HCT116 (cell line): ENCODE measurements at regions not wholly inside any gene's neighbourhood (a gene's known extent, or its start where the extent isn't known, plus 50 kb on each side); places are given as distances from the start of the nearest gene placed in this dataset.

Source experiments
- ATAC-seq: fragments of 200-7000 bp; cut with Tn5 transposase; 2 replicates; pipeline ENCODE4 v1.9.1; 2020; ENCODE audit warnings: mild to moderate bottlenecking, moderate library complexity
- BruUV-seq: library from RNA; stranded (reverse); fragments of 400-500 nt; replicated peaks from 2 replicates; lab custom pipeline; 2021; lab: Mats Ljungman, UMichigan
- CTCF ChIA-PET: fragments of 300-600 bp; sonication (Branson Sonifier 250); formaldehyde crosslinking; loops from one replicate; lab custom pipeline; 2021; ENCODE audit warnings: antibody characterized with exemption; lab: Charles Lee
- POLR2A ChIA-PET: fragments of 300-600, 350-600 bp; sonication (Branson Sonifier 250); formaldehyde crosslinking; loops from one replicate; lab custom pipeline; 2021; ENCODE audit warnings: antibody characterized with exemption; lab: Charles Lee
- RAD21 ChIA-PET, 2 experiments: fragments of 300-600 bp; sonication (Branson Sonifier 250); formaldehyde crosslinking; loops; one replicate each; lab custom pipeline; 2023; ENCODE audit warnings: low total read pairs in 2 of 2; ENCODE audit not compliant: uncharacterized antibody in 2 of 2, unreplicated experiment in 2 of 2, low non-redundant PET in 1 of 2; lab: Charles Lee
- DNase-seq: peaks from one replicate; pipeline ENCODE4 v3.0.0-alpha.2; 2010; ENCODE audit warnings: low read depth, low spot score
- H2AFZ ChIP-seq: fragments of 200-600 bp; shearing (Covaris generic), sonication (generic); 2 replicates; pipeline ENCODE4 v1.6.1; 2017; ENCODE audit warnings: low read depth, mixed run types, mixed read lengths, antibody characterized with exemption, low read length; ENCODE audit not compliant: poor library complexity, severe bottlenecking
- H3K27ac ChIP-seq: 2 replicates; pipeline ENCODE4 v1.5.1; 2012; ENCODE audit warnings: low read depth, low read length
- H3K27me3 ChIP-seq: fragments of 200-600 bp; sonication (generic); 2 replicates; pipeline ENCODE4 v1.6.1; 2016; ENCODE audit warnings: mixed run types, low read length, mixed read lengths; ENCODE audit not compliant: insufficient read depth
- H3K36me3 ChIP-seq, 2 experiments: fragments of 200-500 bp in 1 of 2; fragments of 200-600 bp in 1 of 2; sonication (Bioruptor generic) in 1 of 2; sonication (generic) in 1 of 2; 2 replicates each; pipeline versions ENCODE4 v1.5.1 to v1.6.1; 2014 to 2016; ENCODE audit warnings: low read length in 2 of 2, inconsistent platforms in 1 of 2, mixed read lengths in 1 of 2, mixed run types in 1 of 2; ENCODE audit not compliant: insufficient read depth in 2 of 2, control insufficient read depth in 1 of 2
- H3K4me1 ChIP-seq, 2 experiments: fragments of 200-600 bp in 1 of 2; sonication (generic) in 1 of 2; 2 replicates each; pipeline versions ENCODE4 v1.5.1 to v1.6.1; 2012 to 2017; ENCODE audit warnings: low read length in 2 of 2, inconsistent platforms in 1 of 2, mild to moderate bottlenecking in 1 of 2, mixed read lengths in 1 of 2, mixed run types in 1 of 2, moderate library complexity in 1 of 2; ENCODE audit not compliant: insufficient read depth in 2 of 2, control insufficient read depth in 1 of 2
- H3K4me2 ChIP-seq: fragments of 200-600 bp; sonication (generic); 2 replicates; pipeline ENCODE4 v1.6.1; 2017; ENCODE audit warnings: mixed run types, low read length, mixed read lengths
- H3K4me3 ChIP-seq, 2 experiments: fragments of 200-600 bp in 1 of 2; sonication (generic) in 1 of 2; replicated peaks in 1 of 2; 2 replicates each; pipeline ENCODE4 v1.5.1; 2011 to 2016; ENCODE audit warnings: low read length in 2 of 2, control low read depth in 1 of 2, low read depth in 1 of 2, mild to moderate bottlenecking in 1 of 2, mixed read lengths in 1 of 2, mixed run types in 1 of 2
- H3K79me2 ChIP-seq: fragments of 200-600 bp; sonication (generic); 2 replicates; pipeline ENCODE4 v1.6.1; 2017; ENCODE audit warnings: mild to moderate bottlenecking, mixed run types, low read length, moderate library complexity, mixed read lengths; ENCODE audit not compliant: insufficient read depth
- H3K9ac ChIP-seq: fragments of 200-600 bp; sonication (generic); 2 replicates; pipeline ENCODE4 v1.6.1; 2016; ENCODE audit warnings: low read length, mixed read lengths
- H3K9me2 ChIP-seq: fragments of 200-600 bp; sonication (generic), shearing (Covaris generic); 2 replicates; pipeline ENCODE4 v1.6.1; 2017; ENCODE audit warnings: mixed run types, mild to moderate bottlenecking, moderate library complexity; ENCODE audit not compliant: insufficient read depth
- H3K9me3 ChIP-seq, 2 experiments: fragments of 200-500 bp in 1 of 2; fragments of 200-600 bp in 1 of 2; sonication (Bioruptor generic) in 1 of 2; sonication (generic) in 1 of 2; 2 replicates each; pipeline ENCODE4 v1.6.1; 2014 to 2017; ENCODE audit warnings: low read length in 2 of 2, mixed read lengths in 2 of 2, inconsistent platforms in 1 of 2, low read depth in 1 of 2, mild to moderate bottlenecking in 1 of 2, mixed run types in 1 of 2, moderate library complexity in 1 of 2; ENCODE audit not compliant: control insufficient read depth in 1 of 2, insufficient read depth in 1 of 2
- H4K20me1 ChIP-seq: fragments of 200-600 bp; sonication (generic), shearing (Covaris generic); 2 replicates; pipeline ENCODE4 v1.6.1; 2017; ENCODE audit warnings: mixed run types, mild to moderate bottlenecking, moderate library complexity; ENCODE audit not compliant: insufficient read depth
- ATF3 ChIP-seq: IDR thresholded peaks from 2 replicates; pipeline ENCODE4 v1.6.1; 2012
- CTCF ChIP-seq, 3 experiments: fragments of 200-600 bp in 1 of 3; sonication (generic) in 1 of 3; IDR thresholded peaks in 2 of 3; conservative IDR thresholded peaks in 1 of 3; 2 replicates each; pipeline ENCODE4 v1.5.1; 2012 to 2017; ENCODE audit warnings: low read depth in 2 of 3, low read length in 2 of 3, antibody characterized with exemption in 1 of 3, borderline replicate concordance in 1 of 3, control low read depth in 1 of 3, mild to moderate bottlenecking in 1 of 3, mixed read lengths in 1 of 3, mixed run types in 1 of 3, moderate library complexity in 1 of 3; ENCODE audit not compliant: insufficient read depth in 1 of 3
- EGR1 ChIP-seq: IDR thresholded peaks from 2 replicates; pipeline ENCODE4 v1.6.1; 2012; ENCODE audit warnings: low read depth
- EZH2 ChIP-seq: fragments of 200-600 bp; sonication (generic); IDR thresholded peaks from 2 replicates; pipeline ENCODE4 v1.6.1; 2017; ENCODE audit warnings: antibody characterized with exemption, mixed run types
- MAX ChIP-seq: IDR thresholded peaks from 2 replicates; pipeline ENCODE4 v1.6.1; 2012
- YY1 ChIP-seq: IDR thresholded peaks from 2 replicates; pipeline ENCODE4 v1.6.1; 2011; ENCODE audit warnings: low read length, low read depth, moderate library complexity, mild to moderate bottlenecking; ENCODE audit not compliant: insufficient replicate concordance; ENCODE audit errors: extremely low read depth
- ZBTB33 ChIP-seq: IDR thresholded peaks from 2 replicates; pipeline ENCODE4 v1.6.1; 2011; ENCODE audit warnings: mild to moderate bottlenecking, low read length, moderate library complexity; ENCODE audit not compliant: insufficient replicate concordance; ENCODE audit errors: extremely low read depth
- ZNF274 ChIP-seq: fragments of 200-500 bp; sonication (Bioruptor generic); IDR thresholded peaks from 2 replicates; pipeline ENCODE4 v1.6.1; 2014; ENCODE audit warnings: mild to moderate bottlenecking, low read depth, low read length, inconsistent platforms
- intact Hi-C: fragments of 100-400 bp; cut with micrococcal nuclease; formaldehyde crosslinking; loops from 2 replicates; pipeline ENCODE4 v1.10.0; 2022

- no TSS peak for BruUV-seq
- Histone ChIP-seq H3K27ac (no peak overlapping the region), H4K20me1 (no peaks in the 10 kb centered on the region), H3K9me3 (no peaks in the 10 kb centered on the region), H3K36me3 (no peaks in the 10 kb centered on the region), H3K4me3 (no peak overlapping the region), H2AFZ (no peak overlapping the region), H3K9me2 (no peaks in the 10 kb centered on the region), H3K4me2 (no peak overlapping the region), H3K9ac (no peak overlapping the region), H3K4me1 (peaks cover 32 to 33% of the 10 kb centered on the region in 2 experiments), H3K79me2 (no peaks in the 10 kb centered on the region), H3K27me3 (no peaks in the 10 kb centered on the region)
- TF ChIP-seq YY1 (no peak), ZNF274 (no peak), EGR1 (no peak), ZBTB33 (no peak), EZH2 (no peak), ATF3 (no peak), CTCF (IDR thresholded peaks at IDR 0.05 in 2 of 3, conservative IDR thresholded peaks at IDR 0.05 in 1 of 3; ENCODE audit: borderline replicate concordance in 1 of 3, insufficient read depth in 1 of 3, low read depth in 2 of 3, low read length in 2 of 3) (no peak), MAX (no peak)
- ChIA-PET CTCF (interaction anchor here (0.9 kb wide), 1 partner anchor 10 kb away, joined by 4 read pairs; no protein-coding TSS in a partner anchor), RAD21 (no interaction called here), POLR2A (no interaction called here)
- DNase-seq (no peak), ATAC-seq (no peak)
- intact Hi-C loops: no loop called here
These were observed 62.7 kb downstream of the SYF2 start for GRCh38 chr1:25169610-25170009.
